Type B pancreatic cell (in vitro differentiated cells): ENCODE measurements at regions not wholly inside any gene's neighbourhood (a gene's known extent, or its start where the extent isn't known, plus 50 kb on each side); places are given as distances from the start of the nearest gene placed in this dataset.

ENCODE experiments used
- DNase-seq: peaks from one replicate; pipeline ENCODE4 v3.0.0; 2021; ENCODE audit warnings: mixed read lengths; ENCODE audit not compliant: unreplicated experiment; ENCODE audit errors: extremely low spot score
- H3K27ac Mint-ChIP-seq: 2 replicates; pipeline ENCODE4 v1.8.0; 2021; ENCODE audit warnings: mild to moderate bottlenecking, mixed read lengths
- H3K27me3 Mint-ChIP-seq: 2 replicates; pipeline ENCODE4 v1.8.0; 2021; ENCODE audit warnings: mixed read lengths
- H3K36me3 Mint-ChIP-seq: 2 replicates; pipeline ENCODE4 v1.8.0; 2021; ENCODE audit warnings: mixed read lengths
- H3K4me1 Mint-ChIP-seq: one replicate; pipeline ENCODE4 v1.8.0; 2021; ENCODE audit warnings: mixed read lengths; ENCODE audit not compliant: unreplicated experiment
- H3K4me3 Mint-ChIP-seq: 2 replicates; pipeline ENCODE4 v1.8.0; 2021; ENCODE audit warnings: mild to moderate bottlenecking, mixed read lengths
- H3K9me3 Mint-ChIP-seq: 2 replicates; pipeline ENCODE4 v1.8.0; 2021; ENCODE audit warnings: mixed read lengths
- CTCF ChIP-seq: fragments of 200-600 bp; sonication (generic); conservative IDR thresholded peaks from 2 replicates; pipeline ENCODE4 v1.5.0; 2021; ENCODE audit warnings: antibody characterized with exemption, mild to moderate bottlenecking

- Mint-ChIP-seq H3K9me3 (peaks cover 4% of the 10 kb centered on the region), H3K27ac (no peak overlapping the region), H3K4me1 (peaks cover 6% of the 10 kb centered on the region), H3K36me3 (no peaks in the 10 kb centered on the region), H3K4me3 (no peak overlapping the region), H3K27me3 (peaks cover 3% of the 10 kb centered on the region)
- no peak for TF ChIP-seq CTCF
- no peak for DNase-seq
Measured at GRCh38 chr2:217491271-217491670, 511.5 kb downstream of the TNS1 start.

GRCh38 chr2:217489145-217489960 is 513.4 kb downstream of the TNS1 start:
- Mint-ChIP-seq H3K9me3 (peaks cover 4% of the 10 kb centered on the region), H3K27ac (no peak overlapping the region), H3K36me3 (no peaks in the 10 kb centered on the region), H3K4me1 (peaks cover 6% of the 10 kb centered on the region), H3K4me3 (no peak overlapping the region), H3K27me3 (peaks cover 3% of the 10 kb centered on the region)
- no peak for DNase-seq
- TF ChIP-seq CTCF, result no peak

GRCh38 chr2:217484046-217484445 is 518.7 kb downstream of the TNS1 start:
- H3K27me3 Mint-ChIP-seq, result peaks cover 3% of the 10 kb centered on the region
- no peak for TF ChIP-seq CTCF
- no peak overlapping the region for H3K4me3 Mint-ChIP-seq
- no peaks in the 10 kb centered on the region for H3K9me3 Mint-ChIP-seq
- H3K36me3 Mint-ChIP-seq, result no peaks in the 10 kb centered on the region
- peaks cover 26% of the 10 kb centered on the region for H3K4me1 Mint-ChIP-seq
- no peak for DNase-seq
- H3K27ac Mint-ChIP-seq, result no peak overlapping the region

- no peak for DNase-seq
- no peaks in the 10 kb centered on the region for H3K27me3 Mint-ChIP-seq
- no peak for TF ChIP-seq CTCF
- no peak overlapping the region for H3K27ac Mint-ChIP-seq
- no peaks in the 10 kb centered on the region for H3K9me3 Mint-ChIP-seq
- no peak overlapping the region for H3K4me3 Mint-ChIP-seq
- H3K36me3 Mint-ChIP-seq, result no peaks in the 10 kb centered on the region
- H3K4me1 Mint-ChIP-seq, result peaks cover 26% of the 10 kb centered on the region
Measured at GRCh38 chr2:217482056-217482710, 520.6 kb downstream of the TNS1 start.

GRCh38 chr2:217481577-217481976 is 521.2 kb downstream of the TNS1 start:
- Mint-ChIP-seq H3K36me3 (no peaks in the 10 kb centered on the region), H3K4me3 (no peak overlapping the region), H3K27me3 (no peaks in the 10 kb centered on the region), H3K9me3 (no peaks in the 10 kb centered on the region), H3K4me1 (peaks cover 30% of the 10 kb centered on the region), H3K27ac (no peak overlapping the region)
- TF ChIP-seq CTCF, result no peak
- DNase-seq, result no peak
